22Rv1 (cell line): ENCODE measurements at regions not wholly inside any gene's neighbourhood (a gene's known extent, or its start where the extent isn't known, plus 50 kb on each side); places are given as distances from the start of the nearest gene placed in this dataset.

Experiments
- H3K27ac ChIP-seq: fragments of 450-650 bp; 2 replicates; pipeline ENCODE4 v1.5.1; 2017
- CTCF ChIP-seq: fragments of 450-650 bp; IDR thresholded peaks from 2 replicates; pipeline ENCODE4 v1.5.1; 2017; ENCODE audit warnings: mild to moderate bottlenecking
- ZFX ChIP-seq: fragments of 450-650 bp; IDR thresholded peaks from 2 replicates; pipeline ENCODE4 v1.6.1; 2017; ENCODE audit warnings: antibody characterized with exemption, borderline replicate concordance

GRCh38 chr15:94105760-94106159 lies 125.6 kb upstream of the MCTP2 start:
- no peak overlapping the region for H3K27ac ChIP-seq
- TF ChIP-seq CTCF: no peak
- no peak for TF ChIP-seq ZFX

GRCh38 chr15:94100863-94101262 lies 130.5 kb upstream of the MCTP2 start:
- H3K27ac ChIP-seq: no peak overlapping the region
- TF ChIP-seq CTCF (no peak), ZFX (no peak)

- TF ChIP-seq CTCF: no peak
- no peak for TF ChIP-seq ZFX
- H3K27ac ChIP-seq: no peak overlapping the region
Measured at GRCh38 chr15:94099574-94099960, 131.8 kb upstream of the MCTP2 start.

GRCh38 chr15:94098921-94099573 lies 132.3 kb upstream of the MCTP2 start:
- no peak for TF ChIP-seq CTCF
- TF ChIP-seq ZFX: no peak
- no peak overlapping the region for H3K27ac ChIP-seq

- no peak overlapping the region for H3K27ac ChIP-seq
- TF ChIP-seq ZFX (no peak), CTCF (no peak)
Measured at GRCh38 chr15:94097552-94097951, 133.8 kb upstream of the MCTP2 start.

GRCh38 chr15:94094310-94094709 lies 137.1 kb upstream of the MCTP2 start:
- TF ChIP-seq ZFX (no peak), CTCF (no peak)
- H3K27ac ChIP-seq: no peak overlapping the region

- H3K27ac ChIP-seq: no peak overlapping the region
- TF ChIP-seq ZFX (no peak), CTCF (no peak)
Measured at GRCh38 chr15:94086341-94086740, 145.0 kb upstream of the MCTP2 start.
